GM19240 (cell line): ENCODE measurements at regions not wholly inside any gene's neighbourhood (a gene's known extent, or its start where the extent isn't known, plus 50 kb on each side); places are given as distances from the start of the nearest gene placed in this dataset.

Source experiments
- DNase-seq: peaks from one replicate; pipeline ENCODE4 v3.0.0; 2011; ENCODE audit warnings: low spot score; ENCODE audit not compliant: insufficient read length

GRCh38 chr2:192267484-192267883, 72.8 kb upstream of the TMEFF2 start:
- no peak for DNase-seq

- DNase-seq, result no peak
These were observed 71.0 kb upstream of the TMEFF2 start for GRCh38 chr2:192265751-192266150.

GRCh38 chr2:192254444-192254843, 59.7 kb upstream of the TMEFF2 start:
- DNase-seq, result no peak

- no peak for DNase-seq
These were observed 59.0 kb upstream of the TMEFF2 start for GRCh38 chr2:192253692-192254091.

GRCh38 chr2:192250961-192251360, 56.2 kb upstream of the TMEFF2 start:
- DNase-seq, result no peak

GRCh38 chr2:192247456-192247855, 52.7 kb upstream of the TMEFF2 start:
- no peak for DNase-seq

GRCh38 chr2:192246297-192246696, 51.6 kb upstream of the TMEFF2 start:
- DNase-seq, result no peak

- no peak for DNase-seq
These were observed 50.6 kb upstream of the TMEFF2 start for GRCh38 chr2:192245329-192245728.
